Smooth muscle cell (in vitro differentiated cells): ENCODE measurements at regions not wholly inside any gene's neighbourhood (a gene's known extent, or its start where the extent isn't known, plus 50 kb on each side); places are given as distances from the start of the nearest gene placed in this dataset.
A peak's percentile ranks its signal among the peaks of the same experiment; 100 is the strongest.

ENCODE experiments used
- DNase-seq: peaks from one replicate; lab custom pipeline; 2025; ENCODE audit not compliant: unreplicated experiment; lab: John Stamatoyannopoulos, UW
- H2AFZ ChIP-seq: fragments of 200-600 bp; sonication (generic); 2 replicates; pipeline ENCODE4 v1.6.0; 2016; ENCODE audit warnings: antibody characterized with exemption, low read depth, mild to moderate bottlenecking
- H3F3A ChIP-seq: fragments of 200-600 bp; sonication (generic); 2 replicates; pipeline ENCODE4 v1.6.0; 2017; ENCODE audit warnings: antibody characterized with exemption, low read depth
- H3K27ac ChIP-seq: fragments of 200-600 bp; sonication (generic); 2 replicates; pipeline ENCODE4 v1.5.1; 2016; ENCODE audit warnings: low read depth, mild to moderate bottlenecking
- H3K27me3 ChIP-seq: fragments of 200-600 bp; sonication (generic); 2 replicates; pipeline ENCODE4 v1.6.1; 2016; ENCODE audit warnings: low read depth, mild to moderate bottlenecking
- H3K36me3 ChIP-seq: fragments of 200-600 bp; sonication (generic); 2 replicates; pipeline ENCODE4 v1.5.1; 2016; ENCODE audit warnings: low read depth
- H3K4me1 ChIP-seq: fragments of 200-600 bp; sonication (generic); 2 replicates; pipeline ENCODE4 v1.5.1; 2016; ENCODE audit warnings: low read depth
- H3K4me2 ChIP-seq: fragments of 200-600 bp; sonication (generic); 2 replicates; pipeline ENCODE4 v1.6.0; 2016; ENCODE audit warnings: mild to moderate bottlenecking
- H3K4me3 ChIP-seq: fragments of 200-600 bp; sonication (generic); 2 replicates; pipeline ENCODE4 v1.5.1; 2016; ENCODE audit warnings: mild to moderate bottlenecking
- H3K79me2 ChIP-seq: fragments of 200-600 bp; sonication (generic); 2 replicates; pipeline ENCODE4 v1.6.0; 2016; ENCODE audit warnings: low read depth, mild to moderate bottlenecking
- H3K9ac ChIP-seq: fragments of 200-600 bp; sonication (generic); 2 replicates; pipeline ENCODE4 v1.6.0; 2016; ENCODE audit warnings: low read depth
- H3K9me3 ChIP-seq: fragments of 200-600 bp; sonication (generic); replicated peaks from 2 replicates; pipeline ENCODE4 v1.5.1; 2016; ENCODE audit warnings: low read depth
- H4K20me1 ChIP-seq: fragments of 200-600 bp; sonication (generic); 2 replicates; pipeline ENCODE4 v1.6.0; 2016; ENCODE audit warnings: low read depth
- CTCF ChIP-seq: fragments of 200-600 bp; sonication (generic); IDR thresholded peaks from 2 replicates; pipeline ENCODE4 v1.5.1; 2017; ENCODE audit warnings: borderline replicate concordance, mild to moderate bottlenecking, antibody characterized with exemption; ENCODE audit not compliant: insufficient read depth, poor library complexity, severe bottlenecking
- WGBS: methylation state at CpG from one replicate; pipeline ENCODE4 v1.1.7; 2016; ENCODE audit warnings: low lambda C conversion rate; 5-methylcytosine and 5-hydroxymethylcytosine counted together

GRCh38 chr18:41532344-41533086 is 422.5 kb upstream of the PIK3C3 start:
- H3K27me3 ChIP-seq = no peaks in the 10 kb centered on the region
- no peaks in the 10 kb centered on the region for H3K36me3 ChIP-seq
- H3K9ac ChIP-seq = no peak overlapping the region
- H3K4me1 ChIP-seq = no peaks in the 10 kb centered on the region
- H3K4me3 ChIP-seq = no peak overlapping the region
- H4K20me1 ChIP-seq = no peaks in the 10 kb centered on the region
- WGBS = 68% methylated on average over 6 of the region's 6 CpGs
- no peak overlapping the region for H2AFZ ChIP-seq
- no peak overlapping the region for H3K4me2 ChIP-seq
- no peak overlapping the region for H3K27ac ChIP-seq
- DNase-seq = no peak
- H3K9me3 ChIP-seq = no peaks in the 10 kb centered on the region
- no peaks in the 10 kb centered on the region for H3K79me2 ChIP-seq
- TF ChIP-seq CTCF = peak; percentile 13
- no peaks in the 10 kb centered on the region for H3F3A ChIP-seq

DNA sequence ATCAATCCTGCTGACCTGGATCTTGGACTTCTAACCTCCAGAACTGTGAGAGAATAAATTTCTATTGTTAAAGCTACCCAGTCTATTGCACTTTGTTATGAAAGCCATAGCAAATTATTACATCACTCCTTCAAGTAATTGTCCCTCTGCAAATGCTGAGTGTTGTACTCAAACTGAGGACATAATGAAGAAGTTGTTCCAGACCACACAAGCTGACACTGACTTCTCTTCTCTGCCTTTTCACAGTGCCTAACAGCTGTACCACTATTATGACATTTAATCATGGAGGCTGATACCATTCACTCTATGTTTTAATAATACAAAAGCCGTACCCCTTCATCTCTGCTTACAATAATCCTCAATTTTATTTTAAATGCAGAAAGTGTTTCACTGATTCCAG is 424.1 kb upstream of the PIK3C3 start:
- no peak overlapping the region for H3K27ac ChIP-seq
- H4K20me1 ChIP-seq = no peaks in the 10 kb centered on the region
- no peak overlapping the region for H3K4me3 ChIP-seq
- no peaks in the 10 kb centered on the region for H3K79me2 ChIP-seq
- H3K9ac ChIP-seq = no peak overlapping the region
- H2AFZ ChIP-seq = no peak overlapping the region
- WGBS = 100% methylated on average over 1 of the region's 1 CpG
- no peaks in the 10 kb centered on the region for H3K36me3 ChIP-seq
- no peaks in the 10 kb centered on the region for H3F3A ChIP-seq
- no peak for DNase-seq
- H3K4me2 ChIP-seq = no peak overlapping the region
- TF ChIP-seq CTCF = no peak
- no peaks in the 10 kb centered on the region for H3K4me1 ChIP-seq
- H3K27me3 ChIP-seq = no peaks in the 10 kb centered on the region
- H3K9me3 ChIP-seq = no peaks in the 10 kb centered on the region

GRCh38 chr18:41529093-41529492 is 425.9 kb upstream of the PIK3C3 start:
- H4K20me1 ChIP-seq = no peaks in the 10 kb centered on the region
- H3K79me2 ChIP-seq = no peaks in the 10 kb centered on the region
- H3K9ac ChIP-seq = no peak overlapping the region
- H3K9me3 ChIP-seq = no peaks in the 10 kb centered on the region
- H3K4me3 ChIP-seq = no peak overlapping the region
- DNase-seq = no peak
- no peaks in the 10 kb centered on the region for H3K36me3 ChIP-seq
- no peaks in the 10 kb centered on the region for H3K4me1 ChIP-seq
- no peaks in the 10 kb centered on the region for H3F3A ChIP-seq
- H3K4me2 ChIP-seq = no peak overlapping the region
- no peak overlapping the region for H3K27ac ChIP-seq
- 98% methylated on average over 2 of the region's 2 CpGs for WGBS
- no peak for TF ChIP-seq CTCF
- H3K27me3 ChIP-seq = no peaks in the 10 kb centered on the region
- H2AFZ ChIP-seq = no peak overlapping the region

- Histone ChIP-seq H3K9ac (no peak overlapping the region), H3K36me3 (no peaks in the 10 kb centered on the region), H3K4me2 (no peak overlapping the region), H3K27ac (no peak overlapping the region), H3K9me3 (no peaks in the 10 kb centered on the region), H3K4me3 (no peak overlapping the region), H3K4me1 (no peaks in the 10 kb centered on the region), H4K20me1 (no peaks in the 10 kb centered on the region), H2AFZ (no peak overlapping the region), H3F3A (no peaks in the 10 kb centered on the region), H3K27me3 (no peaks in the 10 kb centered on the region), H3K79me2 (no peaks in the 10 kb centered on the region)
- 73% methylated on average over 1 of the region's 1 CpG for WGBS
- no peak for TF ChIP-seq CTCF
- DNase-seq = no peak
Observed at GRCh38 chr18:41526054-41526453, 429.0 kb upstream of the PIK3C3 start.
